ENCODE measurements at regions not wholly inside any gene's neighbourhood (a gene's known extent, or its start where the extent isn't known, plus 50 kb on each side); places are given as distances from the start of the nearest gene placed in this dataset.

DNA sequence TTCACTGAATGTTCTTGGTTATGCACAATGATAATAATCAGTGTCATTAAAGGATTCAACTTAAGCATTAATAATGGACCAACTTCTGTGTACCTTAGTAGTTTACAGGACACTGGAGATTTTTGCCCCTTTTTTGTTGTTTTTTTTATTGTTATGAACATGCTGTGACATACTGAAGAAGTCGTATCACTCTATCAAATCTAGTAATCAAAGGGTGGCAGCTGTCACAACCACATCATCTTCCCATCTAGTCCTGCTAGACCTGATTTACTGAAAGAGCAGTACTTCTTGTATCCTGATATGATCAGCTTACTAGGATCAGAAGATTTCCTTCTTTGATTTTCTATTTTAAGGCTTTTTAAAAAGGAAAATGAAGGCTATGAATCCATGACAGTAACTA lies 504.6 kb upstream of the CELF2 start:
- Histone ChIP-seq H3K9me3 (no peaks in the 10 kb centered on the region), H3K4me1 (ENCODE audit: insufficient read depth) (peaks cover 2% of the 10 kb centered on the region), H3K36me3 (no peaks in the 10 kb centered on the region), H3K27me3 (no peaks in the 10 kb centered on the region), H3K4me3 (no peak overlapping the region), H3K27ac (no peak overlapping the region)
- intact Hi-C loops (cut with DNase I) = no loop called here
- TF ChIP-seq POLR2A (IDR thresholded peaks at IDR 0.05) (no peak), EP300 (IDR thresholded peaks at IDR 0.05) (no peak)
- TF ChIP-seq, protein P1, sequence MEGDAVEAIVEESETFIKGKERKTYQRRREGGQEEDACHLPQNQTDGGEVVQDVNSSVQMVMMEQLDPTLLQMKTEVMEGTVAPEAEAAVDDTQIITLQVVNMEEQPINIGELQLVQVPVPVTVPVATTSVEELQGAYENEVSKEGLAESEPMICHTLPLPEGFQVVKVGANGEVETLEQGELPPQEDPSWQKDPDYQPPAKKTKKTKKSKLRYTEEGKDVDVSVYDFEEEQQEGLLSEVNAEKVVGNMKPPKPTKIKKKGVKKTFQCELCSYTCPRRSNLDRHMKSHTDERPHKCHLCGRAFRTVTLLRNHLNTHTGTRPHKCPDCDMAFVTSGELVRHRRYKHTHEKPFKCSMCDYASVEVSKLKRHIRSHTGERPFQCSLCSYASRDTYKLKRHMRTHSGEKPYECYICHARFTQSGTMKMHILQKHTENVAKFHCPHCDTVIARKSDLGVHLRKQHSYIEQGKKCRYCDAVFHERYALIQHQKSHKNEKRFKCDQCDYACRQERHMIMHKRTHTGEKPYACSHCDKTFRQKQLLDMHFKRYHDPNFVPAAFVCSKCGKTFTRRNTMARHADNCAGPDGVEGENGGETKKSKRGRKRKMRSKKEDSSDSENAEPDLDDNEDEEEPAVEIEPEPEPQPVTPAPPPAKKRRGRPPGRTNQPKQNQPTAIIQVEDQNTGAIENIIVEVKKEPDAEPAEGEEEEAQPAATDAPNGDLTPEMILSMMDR (IDR thresholded peaks at IDR 0.05) = no peak
- 90 to 97% (median 91%) methylated on average over 1 of the region's 1 CpG for whole genome bisulfite sequencing, 3 donors
- no peak for DNase-seq

- Histone ChIP-seq H3K27me3 (no peaks in the 10 kb centered on the region), H3K27ac (no peak overlapping the region), H3K4me1 (ENCODE audit: insufficient read depth) (peaks cover 2% of the 10 kb centered on the region), H3K4me3 (no peak overlapping the region), H3K36me3 (no peaks in the 10 kb centered on the region), H3K9me3 (no peaks in the 10 kb centered on the region)
- no peak for DNase-seq
- WGBS, 3 donors = 83 to 88% (median 86%) methylated on average over 4 of the region's 4 CpGs
- intact Hi-C loops (cut with DNase I) = no loop called here
- TF ChIP-seq, protein P1 (IDR thresholded peaks at IDR 0.05) = no peak
Observed at GRCh38 chr10:10513898-10514297, 503.8 kb upstream of the CELF2 start.

- Histone ChIP-seq H3K27ac (no peak overlapping the region), H3K9me3 (no peaks in the 10 kb centered on the region), H3K36me3 (no peaks in the 10 kb centered on the region), H3K4me3 (no peak overlapping the region), H3K27me3 (no peaks in the 10 kb centered on the region), H3K4me1 (ENCODE audit: insufficient read depth) (peaks cover 2% of the 10 kb centered on the region)
- WGBS, 3 donors = 92 to 95% (median 94%) methylated on average over 3 of the region's 3 CpGs
- intact Hi-C loops (cut with DNase I) = no loop called here
- DNase-seq = no peak
- TF ChIP-seq, protein P1 (IDR thresholded peaks at IDR 0.05) = no peak
- TF ChIP-seq EP300 (IDR thresholded peaks at IDR 0.05) (no peak), POLR2A (IDR thresholded peaks at IDR 0.05) (no peak)
Observed at GRCh38 chr10:10514797-10515196, 502.9 kb upstream of the CELF2 start.

GRCh38 chr10:10515479-10516204 lies 502.0 kb upstream of the CELF2 start:
- Histone ChIP-seq H3K4me1 (ENCODE audit: insufficient read depth) (peaks cover 2% of the 10 kb centered on the region), H3K27me3 (no peaks in the 10 kb centered on the region), H3K36me3 (no peaks in the 10 kb centered on the region), H3K9me3 (no peaks in the 10 kb centered on the region), H3K27ac (no peak overlapping the region), H3K4me3 (no peak overlapping the region)
- WGBS, 3 donors = 49 to 55% (median 52%) methylated on average over 13 of the region's 13 CpGs
- intact Hi-C loops (cut with DNase I) = no loop called here
- no peak for DNase-seq
- TF ChIP-seq, protein P1 (IDR thresholded peaks at IDR 0.05) = no peak
- TF ChIP-seq POLR2A (IDR thresholded peaks at IDR 0.05) = no peak
- no peak for TF ChIP-seq EP300 (IDR thresholded peaks at IDR 0.05)
